T-cell (primary cell): ENCODE measurements at regions not wholly inside any gene's neighbourhood (a gene's known extent, or its start where the extent isn't known, plus 50 kb on each side); places are given as distances from the start of the nearest gene placed in this dataset.

Experiments used
- ATAC-seq, 4 experiments: fragments of 200-7000 bp in 3 of 4; fragments of 150-1000 bp in 1 of 4; cut with Tn5 transposase; replicated peaks in 1 of 4; 1 replicate in 3 of 4; 2 replicates in 1 of 4; pipeline ENCODE4 v1.10.0; 2021; ENCODE audit warnings: moderate library complexity in 3 of 4, mild to moderate bottlenecking in 2 of 4, moderate number of reproducible peaks in 1 of 4
- CTCF ChIA-PET, 2 donors: fragments of 300-600 bp; sonication (Branson Sonifier 250); formaldehyde crosslinking; loops; one replicate each; lab custom pipeline; 2022; ENCODE audit warnings: antibody characterized with exemption in 2 of 2; lab: Charles Lee
- POLR2A ChIA-PET, 2 donors: fragments of 300-600 bp; sonication (Branson Sonifier 250); formaldehyde crosslinking; loops; one replicate each; lab custom pipeline; 2022; ENCODE audit warnings: antibody characterized with exemption in 2 of 2; lab: Charles Lee
- DNase-seq, 35 experiments: peaks; one replicate each; pipeline versions ENCODE4 v3.0.0 to v3.0.0-alpha.2; 2013 to 2023
- H3K27ac ChIP-seq: one replicate; pipeline ENCODE4 v1.5.1; 2013; ENCODE audit warnings: low read length
- H3K27me3 ChIP-seq, 2 experiments: replicated peaks in 1 of 2; 1 replicate in 1 of 2; 2 replicates in 1 of 2; pipeline versions ENCODE4 v1.6.1 to v1.7.0; 2013; ENCODE audit warnings: low read length in 1 of 2, mixed read lengths in 1 of 2; ENCODE audit not compliant: control insufficient read depth in 2 of 2, insufficient read depth in 2 of 2; ENCODE audit errors: extremely low read depth in 1 of 2
- H3K36me3 ChIP-seq, 2 donors: 1 replicate in 1 of 2; 2 replicates in 1 of 2; pipeline versions ENCODE4 v1.6.1 to v1.7.0; 2013; ENCODE audit warnings: low read length in 1 of 2; ENCODE audit not compliant: control insufficient read depth in 2 of 2, insufficient read depth in 1 of 2; ENCODE audit errors: extremely low read depth in 1 of 2
- H3K4me1 ChIP-seq, 2 experiments: 1 replicate in 1 of 2; 2 replicates in 1 of 2; pipeline versions ENCODE4 v1.6.1 to v1.7.0; 2013; ENCODE audit warnings: low read length in 2 of 2, mixed read lengths in 1 of 2; ENCODE audit not compliant: insufficient read depth in 2 of 2, control insufficient read depth in 1 of 2; ENCODE audit errors: extremely low read depth in 1 of 2
- H3K4me3 ChIP-seq, 2 donors: 1 replicate in 1 of 2; 2 replicates in 1 of 2; pipeline versions ENCODE4 v1.5.1 to v1.7.0; 2013; ENCODE audit warnings: mild to moderate bottlenecking in 2 of 2, low read length in 1 of 2, moderate library complexity in 1 of 2; ENCODE audit not compliant: control insufficient read depth in 1 of 2; ENCODE audit errors: extremely low read depth in 1 of 2
- H3K9me3 ChIP-seq: 2 replicates; pipeline ENCODE4 v1.7.0; 2013
- H3K27ac Mint-ChIP-seq, 2 donors: one replicate each; pipeline ENCODE4 v1.8.0; 2020 to 2021; ENCODE audit warnings: mild to moderate bottlenecking in 2 of 2, mixed read lengths in 2 of 2
- H3K27me3 Mint-ChIP-seq, 2 donors: one replicate each; pipeline ENCODE4 v1.8.0; 2021 to 2022; ENCODE audit warnings: mixed read lengths in 2 of 2
- H3K36me3 Mint-ChIP-seq: one replicate; pipeline ENCODE4 v1.8.0; 2021; ENCODE audit warnings: mixed read lengths
- H3K4me1 Mint-ChIP-seq, 3 donors: one replicate each; pipeline ENCODE4 v1.8.0; 2020 to 2022; ENCODE audit warnings: mixed read lengths in 3 of 3, mild to moderate bottlenecking in 1 of 3
- H3K4me3 Mint-ChIP-seq, 3 donors: one replicate each; pipeline ENCODE4 v1.8.0; 2020 to 2022; ENCODE audit warnings: mild to moderate bottlenecking in 3 of 3, mixed read lengths in 3 of 3, moderate library complexity in 3 of 3
- H3K9me3 Mint-ChIP-seq, 3 donors: one replicate each; pipeline ENCODE4 v1.8.0; 2020 to 2022; ENCODE audit warnings: mixed read lengths in 3 of 3
- WGBS: methylation state at CpG from one replicate; pipeline ENCODE4 v1.1.5; 2013; ENCODE audit warnings: missing lambda C conversion rate; ENCODE audit not compliant: insufficient coverage; 5-methylcytosine and 5-hydroxymethylcytosine counted together

DNA sequence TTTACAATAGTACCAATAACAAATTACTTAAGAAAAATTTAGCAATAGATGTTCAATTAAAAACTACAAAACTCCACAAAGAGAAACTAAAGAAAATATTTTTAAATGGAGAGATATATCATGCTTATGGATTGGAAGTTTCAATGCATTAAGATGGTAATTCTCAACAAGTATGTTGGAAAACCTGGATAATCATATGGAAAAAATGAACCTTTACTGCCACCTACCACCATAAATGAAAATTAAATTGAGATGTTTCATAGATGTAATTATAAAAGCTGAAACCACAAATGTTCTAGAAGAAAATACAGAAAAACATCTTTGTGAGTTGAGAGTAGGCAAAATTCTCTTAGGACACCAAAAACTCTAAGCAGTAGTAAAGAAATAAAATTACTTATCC, 121.7 kb downstream of the ANKRD18B start:
- CTCF ChIA-PET: no interaction called here
- Mint-ChIP-seq H3K36me3 (no peaks in the 10 kb centered on the region), H3K4me3 (no peak overlapping the region), H3K27me3 (peaks cover 33 to 43% of the 10 kb centered on the region in 2 donors), H3K27ac (no peak overlapping the region), H3K4me1 (peaks cover 6 to 16% (median 8%) of the 10 kb centered on the region in 3 donors), H3K9me3 (no peaks in the 10 kb centered on the region)
- Histone ChIP-seq H3K4me3 (no peak overlapping the region), H3K27ac (no peak overlapping the region), H3K4me1 (peaks cover 0 to 3% of the 10 kb centered on the region in 2 experiments), H3K36me3 (no peaks in the 10 kb centered on the region), H3K9me3 (no peaks in the 10 kb centered on the region), H3K27me3 (peaks cover 0 to 9% of the 10 kb centered on the region in 2 experiments)
- POLR2A ChIA-PET: no interaction called here
- no peak for DNase-seq
- ATAC-seq: no peak

- ATAC-seq: peak in 3 of 4 experiments; percentile 32 to 78 (median 41)
- CTCF ChIA-PET: no interaction called here
- Histone ChIP-seq H3K27ac (no peak overlapping the region), H3K36me3 (no peaks in the 10 kb centered on the region), H3K4me3 (no peak overlapping the region), H3K4me1 (peaks cover 0 to 3% of the 10 kb centered on the region in 2 experiments), H3K9me3 (no peaks in the 10 kb centered on the region), H3K27me3 (peaks cover 0 to 6% of the 10 kb centered on the region in 2 experiments)
- Mint-ChIP-seq H3K36me3 (no peaks in the 10 kb centered on the region), H3K4me3 (no peak overlapping the region), H3K4me1 (peaks cover 6 to 16% (median 8%) of the 10 kb centered on the region in 3 donors), H3K9me3 (no peaks in the 10 kb centered on the region), H3K27ac (no peak overlapping the region), H3K27me3 (peaks cover 24 to 43% of the 10 kb centered on the region in 2 donors)
- POLR2A ChIA-PET: interaction anchor here in 1 of 2 donors (0.5 kb wide), 1 partner anchor 168 kb away, joined by 6 read pairs; no protein-coding TSS in a partner anchor
- DNase-seq: peak in 3 of 35 experiments; percentile 6 to 8 (median 8)
These were observed 125.4 kb downstream of the ANKRD18B start for GRCh38 chr9:33649463-33649862.

DNA sequence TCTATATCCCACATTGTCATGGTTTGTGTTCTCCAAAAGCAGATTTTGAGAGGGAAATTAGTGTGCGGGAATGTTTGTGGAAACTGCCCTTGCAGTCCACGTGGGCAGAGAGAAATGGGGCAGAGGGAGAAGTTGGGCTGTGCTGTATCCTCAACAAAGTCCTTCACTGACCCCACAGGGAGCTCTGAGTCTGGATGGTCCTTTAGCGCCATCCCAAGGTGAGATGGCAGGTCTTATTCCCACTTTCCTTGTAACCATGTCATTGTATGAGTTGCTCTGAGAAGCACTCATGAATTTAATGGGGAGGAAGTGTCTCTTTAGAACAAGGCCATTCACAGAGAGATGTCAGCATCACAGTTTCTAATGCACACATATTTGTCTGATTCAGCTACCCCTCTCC, 127.1 kb downstream of the ANKRD18B start:
- Histone ChIP-seq H3K4me3 (no peak overlapping the region), H3K36me3 (no peaks in the 10 kb centered on the region), H3K9me3 (no peaks in the 10 kb centered on the region), H3K4me1 (peaks cover 0 to 3% of the 10 kb centered on the region in 2 experiments), H3K27ac (no peak overlapping the region), H3K27me3 (peaks cover 0 to 6% of the 10 kb centered on the region in 2 experiments)
- ATAC-seq: no peak
- Mint-ChIP-seq H3K27me3 (peaks cover 29 to 51% of the 10 kb centered on the region in 2 donors), H3K36me3 (no peaks in the 10 kb centered on the region), H3K9me3 (no peaks in the 10 kb centered on the region), H3K4me3 (no peak overlapping the region), H3K27ac (no peak overlapping the region), H3K4me1 (peaks cover 6 to 16% (median 8%) of the 10 kb centered on the region in 3 donors)
- WGBS: no CpG with 5 or more reads among the region's 3 CpGs
- CTCF ChIA-PET: no interaction called here
- no peak for DNase-seq
- POLR2A ChIA-PET: no interaction called here

GRCh38 chr9:33659921-33660320, 135.4 kb upstream of the PRSS3 start:
- Mint-ChIP-seq H3K27ac (no peak overlapping the region), H3K9me3 (no peaks in the 10 kb centered on the region), H3K4me1 (no peaks in the 10 kb centered on the region), H3K27me3 (peaks cover 5 to 18% of the 10 kb centered on the region in 2 donors), H3K4me3 (no peak overlapping the region), H3K36me3 (no peaks in the 10 kb centered on the region)
- H3K27me3 ChIP-seq: no peaks in the 10 kb centered on the region
- ChIA-PET CTCF (no interaction called here), POLR2A (no interaction called here)
- H3K27ac ChIP-seq: no peak overlapping the region
- no CpG with 5 or more reads among the region's 1 CpG for WGBS
- H3K9me3 ChIP-seq: no peaks in the 10 kb centered on the region
- H3K4me1 ChIP-seq: no peaks in the 10 kb centered on the region
- ATAC-seq (no peak), DNase-seq (no peak)
- H3K36me3 ChIP-seq: no peaks in the 10 kb centered on the region
- H3K4me3 ChIP-seq: no peak overlapping the region

DNA sequence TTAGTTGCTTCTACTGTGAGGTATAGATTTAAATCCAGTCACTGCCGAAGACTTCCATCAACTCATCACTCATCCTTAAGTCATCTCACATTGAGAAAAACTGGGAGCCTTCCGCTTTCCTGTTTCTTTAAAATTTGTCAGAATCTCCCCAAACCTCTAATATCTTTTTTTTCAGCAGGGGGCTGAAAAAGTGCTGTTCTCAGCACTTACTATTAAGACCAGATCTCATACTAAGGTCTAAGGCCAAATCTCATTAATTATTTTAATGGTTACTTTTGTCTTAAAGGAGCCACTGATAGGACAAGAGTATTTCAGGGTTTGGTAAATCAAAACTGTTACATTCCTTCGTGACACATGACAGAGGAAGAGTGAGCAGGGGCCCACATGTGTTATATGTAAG, 134.6 kb upstream of the PRSS3 start:
- ATAC-seq (no peak), DNase-seq (no peak)
- Mint-ChIP-seq H3K4me3 (no peak overlapping the region), H3K36me3 (no peaks in the 10 kb centered on the region), H3K27me3 (peaks cover 0 to 16% of the 10 kb centered on the region in 2 donors), H3K9me3 (no peaks in the 10 kb centered on the region), H3K27ac (no peak overlapping the region), H3K4me1 (no peaks in the 10 kb centered on the region)
- ChIA-PET POLR2A (no interaction called here), CTCF (no interaction called here)
- no peaks in the 10 kb centered on the region for H3K27me3 ChIP-seq
- no peaks in the 10 kb centered on the region for H3K36me3 ChIP-seq
- no peak overlapping the region for H3K4me3 ChIP-seq
- H3K9me3 ChIP-seq: no peaks in the 10 kb centered on the region
- no peaks in the 10 kb centered on the region for H3K4me1 ChIP-seq
- H3K27ac ChIP-seq: no peak overlapping the region
- WGBS: 100% methylated on average over 1 of the region's 3 CpGs

- H3K27ac ChIP-seq: no peak overlapping the region
- Mint-ChIP-seq H3K27me3 (peaks cover 0 to 20% of the 10 kb centered on the region in 2 donors), H3K9me3 (no peaks in the 10 kb centered on the region), H3K4me1 (no peaks in the 10 kb centered on the region), H3K27ac (no peak overlapping the region), H3K36me3 (no peaks in the 10 kb centered on the region), H3K4me3 (no peak overlapping the region)
- POLR2A ChIA-PET: no interaction called here
- H3K4me3 ChIP-seq: no peak overlapping the region
- DNase-seq (no peak), ATAC-seq (no peak)
- no peaks in the 10 kb centered on the region for H3K36me3 ChIP-seq
- no peaks in the 10 kb centered on the region for H3K9me3 ChIP-seq
- CTCF ChIA-PET: interaction anchor here in 1 of 2 donors (0.6 kb wide), 1 partner anchor 1037 kb away, joined by 3 read pairs; no protein-coding TSS in a partner anchor
- WGBS: no CpG with 5 or more reads among the region's 3 CpGs
- H3K4me1 ChIP-seq: no peaks in the 10 kb centered on the region
- H3K27me3 ChIP-seq: peaks cover 0 to 3% of the 10 kb centered on the region in 2 experiments
These were observed 134.2 kb upstream of the PRSS3 start for GRCh38 chr9:33661176-33661575.

DNA sequence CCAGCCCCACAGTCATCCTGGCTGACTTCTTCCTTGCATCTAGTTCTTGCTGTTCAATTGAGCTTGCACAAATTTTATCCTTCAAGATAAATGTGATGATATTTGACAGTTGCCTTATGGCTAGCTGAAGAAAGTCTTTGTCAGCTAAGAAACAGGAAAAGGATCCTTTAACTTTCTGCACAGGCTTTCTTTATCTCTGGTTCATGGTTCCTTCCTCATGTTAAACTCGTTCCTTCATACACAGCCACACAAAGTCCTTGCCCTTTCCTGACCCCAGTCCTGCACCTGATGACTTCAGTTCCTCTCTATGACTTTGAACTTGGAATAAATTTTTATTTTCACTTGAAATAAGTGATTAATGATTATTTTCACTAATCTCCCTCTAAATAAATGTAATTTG, 132.5 kb upstream of the PRSS3 start:
- POLR2A ChIA-PET: no interaction called here
- CTCF ChIA-PET: no interaction called here

More for the DNA sequence above, 132.5 kb upstream of the PRSS3 start:
- Histone ChIP-seq H3K36me3 (no peaks in the 10 kb centered on the region), H3K4me1 (no peaks in the 10 kb centered on the region), H3K27me3 (peaks cover 0 to 15% of the 10 kb centered on the region in 2 experiments), H3K9me3 (no peaks in the 10 kb centered on the region), H3K27ac (no peak overlapping the region), H3K4me3 (no peak overlapping the region)
- no CpG with 5 or more reads among the region's 1 CpG for WGBS
- Mint-ChIP-seq H3K36me3 (no peaks in the 10 kb centered on the region), H3K27me3 (peaks cover under 1 to 30% of the 10 kb centered on the region in 2 donors), H3K27ac (no peak overlapping the region), H3K4me1 (no peaks in the 10 kb centered on the region), H3K9me3 (no peaks in the 10 kb centered on the region), H3K4me3 (no peak overlapping the region)
- ATAC-seq: no peak
- no peak for DNase-seq
